ENCODE measurements at regions not wholly inside any gene's neighbourhood (a gene's known extent, or its start where the extent isn't known, plus 50 kb on each side); places are given as distances from the start of the nearest gene placed in this dataset.

DNA sequence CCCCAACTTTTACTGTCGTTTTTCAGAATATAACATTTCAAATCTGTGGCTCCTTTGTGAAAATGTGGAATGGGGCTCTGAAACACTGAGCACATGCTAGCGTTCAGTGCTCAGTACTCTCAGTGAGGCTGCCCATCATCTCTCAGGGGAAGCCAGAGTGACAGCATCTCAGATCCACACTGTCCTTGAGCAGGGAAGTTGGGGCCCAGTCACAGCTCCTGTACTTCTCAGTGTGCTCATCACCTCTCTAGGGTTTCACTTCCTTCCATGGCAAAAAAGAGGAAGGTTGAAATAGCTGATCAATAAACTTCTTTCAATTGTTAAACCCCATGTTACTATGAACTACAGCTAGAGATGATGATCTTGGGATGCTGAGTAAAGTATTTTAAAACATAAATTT lies 565.9 kb upstream of the SPRY2 start:
- TF ChIP-seq, protein P1, sequence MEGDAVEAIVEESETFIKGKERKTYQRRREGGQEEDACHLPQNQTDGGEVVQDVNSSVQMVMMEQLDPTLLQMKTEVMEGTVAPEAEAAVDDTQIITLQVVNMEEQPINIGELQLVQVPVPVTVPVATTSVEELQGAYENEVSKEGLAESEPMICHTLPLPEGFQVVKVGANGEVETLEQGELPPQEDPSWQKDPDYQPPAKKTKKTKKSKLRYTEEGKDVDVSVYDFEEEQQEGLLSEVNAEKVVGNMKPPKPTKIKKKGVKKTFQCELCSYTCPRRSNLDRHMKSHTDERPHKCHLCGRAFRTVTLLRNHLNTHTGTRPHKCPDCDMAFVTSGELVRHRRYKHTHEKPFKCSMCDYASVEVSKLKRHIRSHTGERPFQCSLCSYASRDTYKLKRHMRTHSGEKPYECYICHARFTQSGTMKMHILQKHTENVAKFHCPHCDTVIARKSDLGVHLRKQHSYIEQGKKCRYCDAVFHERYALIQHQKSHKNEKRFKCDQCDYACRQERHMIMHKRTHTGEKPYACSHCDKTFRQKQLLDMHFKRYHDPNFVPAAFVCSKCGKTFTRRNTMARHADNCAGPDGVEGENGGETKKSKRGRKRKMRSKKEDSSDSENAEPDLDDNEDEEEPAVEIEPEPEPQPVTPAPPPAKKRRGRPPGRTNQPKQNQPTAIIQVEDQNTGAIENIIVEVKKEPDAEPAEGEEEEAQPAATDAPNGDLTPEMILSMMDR (IDR thresholded peaks at IDR 0.05; ENCODE audit: extremely low read depth in 1 of 2, insufficient read depth in 1 of 2, low read depth in 1 of 2, low read length in 2 of 2): no peak
- TF ChIP-seq POLR2A (IDR thresholded peaks at IDR 0.05; ENCODE audit: low read depth, low read length) (no peak), POLR2AphosphoS5 (IDR thresholded peaks at IDR 0.05; ENCODE audit: insufficient read depth, low read depth, low read length) (no peak), EZH2 (IDR thresholded peaks at IDR 0.05; ENCODE audit: borderline replicate concordance, low read depth, low read length, severe bottlenecking) (no peak), MYC (IDR thresholded peaks at IDR 0.05; ENCODE audit: low read depth, low read length) (no peak), JUN (IDR thresholded peaks at IDR 0.05; ENCODE audit: borderline replicate concordance, insufficient read depth, insufficient read length, low read depth) (no peak)
- TF ChIP-seq, protein P2, sequence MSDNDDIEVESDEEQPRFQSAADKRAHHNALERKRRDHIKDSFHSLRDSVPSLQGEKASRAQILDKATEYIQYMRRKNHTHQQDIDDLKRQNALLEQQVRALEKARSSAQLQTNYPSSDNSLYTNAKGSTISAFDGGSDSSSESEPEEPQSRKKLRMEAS (IDR thresholded peaks at IDR 0.05; ENCODE audit: insufficient read depth, insufficient read length): no peak

Data from endothelial cell of umbilical vein (primary cell).